Coronary artery (tissue), 2 donors: ENCODE measurements at regions not wholly inside any gene's neighbourhood (a gene's known extent, or its start where the extent isn't known, plus 50 kb on each side); places are given as distances from the start of the nearest gene placed in this dataset.
A peak's percentile ranks its signal among the peaks of the same experiment; 100 is the strongest.

Experiments used
- DNase-seq: peaks from one replicate; pipeline ENCODE4 v3.0.0-alpha.2; 2017; ENCODE audit warnings: low spot score
- H3K27ac ChIP-seq, 2 donors: fragments of 200-600 bp; sonication (generic); one replicate each; pipeline ENCODE4 v1.5.1; 2016 to 2019
- H3K4me3 ChIP-seq: fragments of 200-600 bp; sonication (generic); 2 replicates; pipeline ENCODE4 v1.5.1; 2016; ENCODE audit warnings: mild to moderate bottlenecking, moderate library complexity
- TF ChIP-seq, protein P1 (sequence below): fragments of 200-600 bp; sonication (generic); IDR thresholded peaks from one replicate; pipeline ENCODE4 v1.5.1; 2019; ENCODE audit warnings: antibody characterized with exemption

DNA sequence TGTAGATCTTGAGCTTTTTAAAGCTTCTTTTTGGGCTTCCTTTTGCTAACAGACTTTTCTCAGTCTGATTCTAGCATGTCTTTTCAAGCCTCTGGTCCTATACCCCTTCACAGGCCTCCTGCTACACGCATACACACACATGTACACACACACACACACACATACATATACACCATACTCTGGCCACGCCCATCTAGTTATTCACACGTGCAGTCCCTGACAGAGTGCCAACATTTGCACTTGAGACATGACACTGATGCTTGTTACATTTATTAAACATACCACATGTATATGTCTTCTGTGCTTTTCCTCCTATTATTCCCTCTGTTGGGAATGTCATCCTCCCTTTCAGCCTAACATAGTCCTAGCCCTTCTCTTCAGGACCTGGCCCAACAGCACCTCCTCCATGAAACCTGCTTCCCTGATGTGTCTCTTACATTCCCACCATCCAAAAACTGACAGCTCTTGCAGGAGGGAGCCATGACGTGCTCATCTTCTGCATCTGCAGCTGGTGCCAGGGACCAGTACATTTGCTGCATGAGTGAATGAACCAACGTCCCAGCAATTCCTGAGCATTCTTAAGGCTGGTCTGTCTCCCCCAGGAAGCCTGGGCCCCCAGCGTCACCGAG, 222.1 kb downstream of the ARHGAP12 start:
- H3K27ac ChIP-seq, result peak overlapping the region; percentile 69 to 89
- DNase-seq, result no peak
- TF ChIP-seq, protein P1, sequence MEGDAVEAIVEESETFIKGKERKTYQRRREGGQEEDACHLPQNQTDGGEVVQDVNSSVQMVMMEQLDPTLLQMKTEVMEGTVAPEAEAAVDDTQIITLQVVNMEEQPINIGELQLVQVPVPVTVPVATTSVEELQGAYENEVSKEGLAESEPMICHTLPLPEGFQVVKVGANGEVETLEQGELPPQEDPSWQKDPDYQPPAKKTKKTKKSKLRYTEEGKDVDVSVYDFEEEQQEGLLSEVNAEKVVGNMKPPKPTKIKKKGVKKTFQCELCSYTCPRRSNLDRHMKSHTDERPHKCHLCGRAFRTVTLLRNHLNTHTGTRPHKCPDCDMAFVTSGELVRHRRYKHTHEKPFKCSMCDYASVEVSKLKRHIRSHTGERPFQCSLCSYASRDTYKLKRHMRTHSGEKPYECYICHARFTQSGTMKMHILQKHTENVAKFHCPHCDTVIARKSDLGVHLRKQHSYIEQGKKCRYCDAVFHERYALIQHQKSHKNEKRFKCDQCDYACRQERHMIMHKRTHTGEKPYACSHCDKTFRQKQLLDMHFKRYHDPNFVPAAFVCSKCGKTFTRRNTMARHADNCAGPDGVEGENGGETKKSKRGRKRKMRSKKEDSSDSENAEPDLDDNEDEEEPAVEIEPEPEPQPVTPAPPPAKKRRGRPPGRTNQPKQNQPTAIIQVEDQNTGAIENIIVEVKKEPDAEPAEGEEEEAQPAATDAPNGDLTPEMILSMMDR, result no peak
- H3K4me3 ChIP-seq, result peak overlapping the region; percentile 54

- H3K4me3 ChIP-seq, result no peak overlapping the region
- DNase-seq, result no peak
- peak overlapping the region in 1 of 2 donors; percentile 89 for H3K27ac ChIP-seq
- TF ChIP-seq, protein P1, result no peak
These were observed 223.5 kb downstream of the ARHGAP12 start for GRCh38 chr10:31705136-31705535.

DNA sequence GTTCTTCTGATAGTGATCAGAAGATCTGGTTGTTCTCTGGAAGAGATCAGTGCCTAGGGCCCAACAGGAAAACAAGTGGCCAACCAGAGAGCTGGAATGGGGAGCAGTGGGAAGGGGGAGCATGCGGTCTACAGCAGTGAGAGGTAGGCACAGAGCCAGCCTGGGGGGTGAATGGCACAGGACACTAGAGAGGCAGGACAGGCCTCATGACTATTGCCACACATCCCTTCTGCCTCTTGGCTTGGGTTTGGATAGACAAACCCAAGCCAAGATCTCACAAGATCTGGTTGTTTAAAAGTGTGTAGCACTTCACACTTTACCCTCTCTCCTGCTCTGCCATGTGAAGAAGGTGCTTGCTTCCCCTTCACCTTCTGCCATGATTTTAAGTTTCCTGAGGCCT, 224.4 kb downstream of the ARHGAP12 start:
- no peak overlapping the region for H3K27ac ChIP-seq
- no peak overlapping the region for H3K4me3 ChIP-seq
- TF ChIP-seq, protein P1, result no peak
- no peak for DNase-seq

DNA sequence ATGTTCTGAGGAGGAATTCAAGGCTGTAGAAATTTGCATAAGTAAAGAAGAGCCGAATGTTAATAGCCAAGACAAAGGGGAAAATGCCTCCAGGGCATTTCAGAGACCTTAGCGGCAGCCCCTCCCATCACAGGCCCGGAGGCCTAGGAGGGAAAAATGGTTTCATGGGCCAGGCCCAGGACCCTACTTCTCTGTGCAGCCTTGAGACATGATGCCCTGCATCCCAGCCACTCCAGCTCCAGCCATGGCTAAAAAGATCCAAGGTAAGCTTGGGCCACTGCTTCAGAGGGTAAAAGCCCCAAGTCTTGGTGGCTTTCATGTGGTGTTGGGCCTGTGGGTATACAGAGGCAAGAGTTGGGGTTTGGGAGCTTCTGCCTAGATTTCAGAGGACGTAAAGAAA, 225.7 kb downstream of the ARHGAP12 start:
- TF ChIP-seq, protein P1, result no peak
- Histone ChIP-seq H3K27ac (peak overlapping the region in 1 of 2 donors; percentile 5), H3K4me3 (no peak overlapping the region)
- DNase-seq, result no peak

DNA sequence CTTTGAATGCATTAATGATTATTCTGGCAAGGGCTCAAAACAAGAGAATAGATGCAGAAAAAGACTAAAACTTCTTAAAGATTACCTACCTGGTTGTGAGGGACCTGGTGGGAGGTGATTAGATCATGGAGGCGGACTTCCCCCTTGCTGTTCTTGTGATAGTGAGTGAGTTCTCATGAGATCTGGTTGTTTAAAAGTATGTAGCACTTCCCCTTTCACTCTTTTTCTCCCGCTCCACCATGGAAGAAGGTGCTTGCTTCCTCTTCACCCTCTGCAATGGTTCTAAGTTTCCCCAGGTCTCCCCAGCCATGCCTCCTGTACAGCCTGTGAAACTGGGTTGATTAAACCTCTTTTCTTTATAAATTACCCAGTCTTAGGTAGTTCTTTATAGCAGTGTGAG, 226.6 kb downstream of the ARHGAP12 start:
- no peak for DNase-seq
- H3K4me3 ChIP-seq, result no peak overlapping the region
- TF ChIP-seq, protein P1, result no peak
- H3K27ac ChIP-seq, result peak overlapping the region; percentile 94 to 98

DNA sequence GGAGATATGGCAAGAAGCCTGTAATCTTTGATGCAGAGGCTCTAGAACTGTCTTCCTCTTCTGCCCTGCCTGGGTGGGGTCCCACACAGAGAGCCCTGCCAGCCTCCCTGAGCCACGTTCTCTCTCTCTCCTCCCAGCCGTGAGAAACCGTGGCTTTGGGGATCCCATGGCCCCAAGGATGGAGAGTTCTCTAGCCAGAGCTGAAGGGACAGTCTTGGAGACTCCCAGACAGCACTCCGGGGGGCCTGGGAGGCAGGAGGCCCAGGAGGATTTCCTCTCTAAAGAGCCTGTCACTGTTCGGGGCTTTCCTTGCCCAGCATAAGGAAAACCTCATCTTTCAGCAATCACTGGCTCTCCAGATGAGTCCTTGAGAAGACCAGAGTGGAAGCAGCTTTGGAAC, 227.1 kb downstream of the ARHGAP12 start:
- TF ChIP-seq, protein P1, result no peak
- no peak overlapping the region for H3K4me3 ChIP-seq
- H3K27ac ChIP-seq, result peak overlapping the region; percentile 94 to 98

GRCh38 chr10:31700181-31700611, 228.4 kb downstream of the ARHGAP12 start:
- DNase-seq, result no peak
- H3K4me3 ChIP-seq, result no peak overlapping the region
- H3K27ac ChIP-seq, result peak overlapping the region; percentile 94 to 98
- TF ChIP-seq, protein P1, result no peak

More for the DNA sequence above, 227.1 kb downstream of the ARHGAP12 start:
- no peak for DNase-seq
